ENCODE measurements at regions not wholly inside any gene's neighbourhood (a gene's known extent, or its start where the extent isn't known, plus 50 kb on each side); places are given as distances from the start of the nearest gene placed in this dataset.
"Not testable (repeated sequence)": the region's sequence is repeated elsewhere in the genome, so short reads cannot be mapped to it uniquely, and the experiment has no call there.

GRCh38 chr1:55542901-55543504 lies 327.8 kb upstream of the USP24 start:
- no peak for DNase-seq (ENCODE audit: low read depth in 3 of 3, low spot score in 2 of 3)

GRCh38 chr1:55541296-55541695 lies 326.1 kb upstream of the USP24 start:
- no peak for DNase-seq (ENCODE audit: low read depth in 3 of 3, low spot score in 2 of 3)

- no peak for DNase-seq (ENCODE audit: low read depth in 3 of 3, low spot score in 2 of 3)
Observed at GRCh38 chr1:55539652-55540512, 324.7 kb upstream of the USP24 start.

- DNase-seq (ENCODE audit: low read depth in 3 of 3, low spot score in 2 of 3) = no peak
Observed at GRCh38 chr1:55538428-55538827, 323.3 kb upstream of the USP24 start.

GRCh38 chr1:55536545-55536865 lies 321.3 kb upstream of the USP24 start:
- DNase-seq (ENCODE audit: low read depth in 3 of 3, low spot score in 2 of 3) = no peak

- DNase-seq (ENCODE audit: low read depth in 3 of 3, low spot score in 2 of 3) = no peak
Observed at GRCh38 chr1:55535724-55536544, 320.8 kb upstream of the USP24 start.

- peak in 2 of 3 donors; percentile 42 to 68 for DNase-seq (ENCODE audit: low read depth in 3 of 3, low spot score in 2 of 3)
Observed at GRCh38 chr1:55534565-55535121, 319.5 kb upstream of the USP24 start.

GRCh38 chr1:55531644-55532043 lies 316.5 kb upstream of the USP24 start:
- DNase-seq (ENCODE audit: low read depth in 3 of 3, low spot score in 2 of 3) = no peak

- DNase-seq (ENCODE audit: low read depth in 3 of 3, low spot score in 2 of 3) = no peak
Observed at GRCh38 chr1:55530749-55531478, 315.8 kb upstream of the USP24 start.

GRCh38 chr1:55529017-55529416 lies 313.9 kb upstream of the USP24 start:
- DNase-seq (ENCODE audit: low read depth in 3 of 3, low spot score in 2 of 3) = peak in 1 of 3 donors; percentile 25

GRCh38 chr1:55527831-55528230 lies 312.7 kb upstream of the USP24 start:
- no peak for DNase-seq (ENCODE audit: low read depth in 3 of 3, low spot score in 2 of 3)

- no peak for DNase-seq (ENCODE audit: low read depth in 3 of 3, low spot score in 2 of 3)
Observed at GRCh38 chr1:55526716-55527115, 311.6 kb upstream of the USP24 start.

- DNase-seq (ENCODE audit: low read depth in 3 of 3, low spot score in 2 of 3) = no peak
Observed at GRCh38 chr1:55524006-55524405, 308.8 kb upstream of the USP24 start.

GRCh38 chr1:55522982-55523381 lies 307.8 kb upstream of the USP24 start:
- DNase-seq (ENCODE audit: low read depth in 3 of 3, low spot score in 2 of 3) = no peak

GRCh38 chr1:55522353-55522903 lies 307.3 kb upstream of the USP24 start:
- no peak for DNase-seq (ENCODE audit: low read depth in 3 of 3, low spot score in 2 of 3)

GRCh38 chr1:55520861-55521260 lies 305.7 kb upstream of the USP24 start:
- DNase-seq (ENCODE audit: low read depth in 3 of 3, low spot score in 2 of 3) = no peak

GRCh38 chr1:55519937-55520683 lies 304.9 kb upstream of the USP24 start:
- no peak for DNase-seq (ENCODE audit: low read depth in 3 of 3, low spot score in 2 of 3)

- DNase-seq (ENCODE audit: low read depth in 3 of 3, low spot score in 2 of 3) = no peak
Observed at GRCh38 chr1:55519276-55519675, 304.1 kb upstream of the USP24 start.

GRCh38 chr1:55517036-55517435 lies 301.9 kb upstream of the USP24 start:
- DNase-seq (ENCODE audit: low read depth in 3 of 3, low spot score in 2 of 3) = no peak

GRCh38 chr1:55514571-55514970 lies 299.4 kb upstream of the USP24 start:
- DNase-seq (ENCODE audit: low read depth in 3 of 3, low spot score in 2 of 3) = not testable (repeated sequence)

Data from right renal cortex interstitium (tissue), 3 donors.